Naive thymus-derived CD8-positive, alpha-beta T cell (primary cell): ENCODE measurements at regions not wholly inside any gene's neighbourhood (a gene's known extent, or its start where the extent isn't known, plus 50 kb on each side); places are given as distances from the start of the nearest gene placed in this dataset.

Source experiments
- ATAC-seq, 2 donors: fragments of 150-1000 bp; cut with Tn5 transposase in 1 of 2; sonication (Bioruptor Pico), chemical (Tn5 transposase) in 1 of 2; 1 replicate in 1 of 2; 2 replicates in 1 of 2; pipeline ENCODE4 v1.10.0; 2021; ENCODE audit warnings: mild to moderate bottlenecking in 2 of 2, moderate library complexity in 2 of 2
- POLR2A ChIA-PET: fragments of 350-600 bp; sonication (Branson Sonifier 250); formaldehyde crosslinking; loops from one replicate; lab custom pipeline; 2021; ENCODE audit warnings: antibody characterized with exemption; lab: Charles Lee
- DNase-seq, 10 donors: peaks; one replicate each; pipeline versions ENCODE4 v3.0.0 to v3.0.0-alpha.2; 2020 to 2022
- H3K27ac Mint-ChIP-seq, 10 donors: one replicate each; pipeline ENCODE4 v1.8.0; 2020 to 2022; ENCODE audit warnings: mild to moderate bottlenecking in 10 of 10, mixed read lengths in 10 of 10, moderate library complexity in 4 of 10, inconsistent platforms in 1 of 10
- H3K27me3 Mint-ChIP-seq, 5 donors: one replicate each; pipeline ENCODE4 v1.8.0; 2021 to 2022; ENCODE audit warnings: mixed read lengths in 5 of 5
- H3K36me3 Mint-ChIP-seq, 3 donors: one replicate each; pipeline ENCODE4 v1.8.0; 2020 to 2022; ENCODE audit warnings: mixed read lengths in 3 of 3, mild to moderate bottlenecking in 2 of 3, inconsistent platforms in 1 of 3
- H3K4me1 Mint-ChIP-seq, 4 donors: one replicate each; pipeline ENCODE4 v1.8.0; 2021 to 2022; ENCODE audit warnings: mixed read lengths in 4 of 4
- H3K4me3 Mint-ChIP-seq, 10 donors: one replicate each; pipeline ENCODE4 v1.8.0; 2020 to 2022; ENCODE audit warnings: mild to moderate bottlenecking in 10 of 10, mixed read lengths in 10 of 10, moderate library complexity in 6 of 10, inconsistent platforms in 1 of 10
- H3K9me3 Mint-ChIP-seq, 9 donors: one replicate each; pipeline ENCODE4 v1.8.0; 2020 to 2022; ENCODE audit warnings: mixed read lengths in 9 of 9, mild to moderate bottlenecking in 3 of 9, inconsistent platforms in 1 of 9, moderate library complexity in 1 of 9

GRCh38 chr13:84332346-84332745 lies 450.1 kb upstream of the SLITRK1 start:
- DNase-seq, result no peak
- POLR2A ChIA-PET, result no interaction called here
- H3K9me3 Mint-ChIP-seq, result peaks cover 0 to 3% (median 0%) of the 10 kb centered on the region in 9 donors

GRCh38 chr13:84315527-84315926 lies 433.3 kb upstream of the SLITRK1 start:
- H3K4me1 Mint-ChIP-seq, result no peaks in the 10 kb centered on the region
- POLR2A ChIA-PET, result no interaction called here

More at GRCh38 chr13:84332346-84332745, 450.1 kb upstream of the SLITRK1 start:
- H3K4me3 Mint-ChIP-seq, result no peak overlapping the region
- no peaks in the 10 kb centered on the region for H3K36me3 Mint-ChIP-seq
- H3K27me3 Mint-ChIP-seq, result no peaks in the 10 kb centered on the region
- no peaks in the 10 kb centered on the region for H3K4me1 Mint-ChIP-seq
- no peak overlapping the region for H3K27ac Mint-ChIP-seq
- ATAC-seq, result no peak

GRCh38 chr13:84303035-84303434 lies 420.8 kb upstream of the SLITRK1 start:
- no peak overlapping the region for H3K27ac Mint-ChIP-seq

More at GRCh38 chr13:84315527-84315926, 433.3 kb upstream of the SLITRK1 start:
- no peaks in the 10 kb centered on the region for H3K9me3 Mint-ChIP-seq
- ATAC-seq (no peak), DNase-seq (no peak)
- no peaks in the 10 kb centered on the region for H3K27me3 Mint-ChIP-seq
- no peaks in the 10 kb centered on the region for H3K36me3 Mint-ChIP-seq
- no peak overlapping the region for H3K4me3 Mint-ChIP-seq
- no peak overlapping the region for H3K27ac Mint-ChIP-seq

GRCh38 chr13:84297251-84297650 lies 415.0 kb upstream of the SLITRK1 start:
- H3K36me3 Mint-ChIP-seq, result no peaks in the 10 kb centered on the region
- H3K27me3 Mint-ChIP-seq, result no peaks in the 10 kb centered on the region
- POLR2A ChIA-PET, result no interaction called here
- peaks cover 0 to 2% (median 0%) of the 10 kb centered on the region in 9 donors for H3K9me3 Mint-ChIP-seq
- no peak overlapping the region for H3K27ac Mint-ChIP-seq
- no peaks in the 10 kb centered on the region for H3K4me1 Mint-ChIP-seq
- DNase-seq (no peak), ATAC-seq (no peak)
- H3K4me3 Mint-ChIP-seq, result no peak overlapping the region

More at GRCh38 chr13:84303035-84303434, 420.8 kb upstream of the SLITRK1 start:
- DNase-seq (no peak), ATAC-seq (no peak)
- Mint-ChIP-seq H3K36me3 (no peaks in the 10 kb centered on the region), H3K4me1 (no peaks in the 10 kb centered on the region), H3K9me3 (peaks cover 0 to 3% (median 0%) of the 10 kb centered on the region in 9 donors), H3K4me3 (no peak overlapping the region), H3K27me3 (no peaks in the 10 kb centered on the region)
- POLR2A ChIA-PET, result no interaction called here

GRCh38 chr13:84296401-84296800 lies 414.1 kb upstream of the SLITRK1 start:
- DNase-seq, result no peak
- H3K36me3 Mint-ChIP-seq, result no peaks in the 10 kb centered on the region
- peaks cover 0 to 2% (median 0%) of the 10 kb centered on the region in 9 donors for H3K9me3 Mint-ChIP-seq
- no peaks in the 10 kb centered on the region for H3K27me3 Mint-ChIP-seq
- no peak overlapping the region for H3K27ac Mint-ChIP-seq
- no peak overlapping the region for H3K4me3 Mint-ChIP-seq
- H3K4me1 Mint-ChIP-seq, result no peaks in the 10 kb centered on the region
- no peak for ATAC-seq
- POLR2A ChIA-PET, result no interaction called here

GRCh38 chr13:84294576-84294975 lies 412.3 kb upstream of the SLITRK1 start:
- ATAC-seq, result no peak
- POLR2A ChIA-PET, result no interaction called here

GRCh38 chr13:84290386-84290785 lies 408.1 kb upstream of the SLITRK1 start:
- H3K36me3 Mint-ChIP-seq, result no peaks in the 10 kb centered on the region
- no peak overlapping the region for H3K4me3 Mint-ChIP-seq
- no peak overlapping the region for H3K27ac Mint-ChIP-seq
- no peaks in the 10 kb centered on the region for H3K4me1 Mint-ChIP-seq
- POLR2A ChIA-PET, result no interaction called here
- DNase-seq (no peak), ATAC-seq (no peak)
- H3K27me3 Mint-ChIP-seq, result no peaks in the 10 kb centered on the region
- H3K9me3 Mint-ChIP-seq, result peaks cover 0 to 6% (median 0%) of the 10 kb centered on the region in 9 donors

More at GRCh38 chr13:84294576-84294975, 412.3 kb upstream of the SLITRK1 start:
- no peaks in the 10 kb centered on the region for H3K27me3 Mint-ChIP-seq
- DNase-seq, result no peak
- H3K4me1 Mint-ChIP-seq, result no peaks in the 10 kb centered on the region
- H3K9me3 Mint-ChIP-seq, result peaks cover 0 to 6% (median 0%) of the 10 kb centered on the region in 9 donors
- H3K27ac Mint-ChIP-seq, result no peak overlapping the region
- H3K4me3 Mint-ChIP-seq, result no peak overlapping the region
- no peaks in the 10 kb centered on the region for H3K36me3 Mint-ChIP-seq

GRCh38 chr13:84279166-84279565 lies 396.9 kb upstream of the SLITRK1 start:
- H3K9me3 Mint-ChIP-seq, result no peaks in the 10 kb centered on the region
- no peak overlapping the region for H3K4me3 Mint-ChIP-seq

GRCh38 chr13:84272877-84273562 lies 390.7 kb upstream of the SLITRK1 start:
- no peaks in the 10 kb centered on the region for H3K9me3 Mint-ChIP-seq
- ATAC-seq (no peak), DNase-seq (no peak)
- no peaks in the 10 kb centered on the region for H3K27me3 Mint-ChIP-seq
- no peaks in the 10 kb centered on the region for H3K36me3 Mint-ChIP-seq
- no peak overlapping the region for H3K27ac Mint-ChIP-seq
- H3K4me1 Mint-ChIP-seq, result no peaks in the 10 kb centered on the region
- no peak overlapping the region for H3K4me3 Mint-ChIP-seq
- POLR2A ChIA-PET, result no interaction called here

More at GRCh38 chr13:84279166-84279565, 396.9 kb upstream of the SLITRK1 start:
- ATAC-seq (no peak), DNase-seq (no peak)
- H3K27me3 Mint-ChIP-seq, result no peaks in the 10 kb centered on the region
- no peak overlapping the region for H3K27ac Mint-ChIP-seq
- no peaks in the 10 kb centered on the region for H3K36me3 Mint-ChIP-seq
- no peaks in the 10 kb centered on the region for H3K4me1 Mint-ChIP-seq
- POLR2A ChIA-PET, result no interaction called here

- ATAC-seq, result no peak
- no peaks in the 10 kb centered on the region for H3K9me3 Mint-ChIP-seq
Observed at GRCh38 chr13:84265257-84265764, 383.0 kb upstream of the SLITRK1 start.

GRCh38 chr13:84263354-84264069 lies 381.2 kb upstream of the SLITRK1 start:
- ATAC-seq (no peak), DNase-seq (no peak)
- H3K27me3 Mint-ChIP-seq, result no peaks in the 10 kb centered on the region
- no peak overlapping the region for H3K27ac Mint-ChIP-seq
- H3K36me3 Mint-ChIP-seq, result no peaks in the 10 kb centered on the region
- no peaks in the 10 kb centered on the region for H3K4me1 Mint-ChIP-seq
- POLR2A ChIA-PET, result no interaction called here
- no peak overlapping the region for H3K4me3 Mint-ChIP-seq
- H3K9me3 Mint-ChIP-seq, result no peaks in the 10 kb centered on the region

More at GRCh38 chr13:84265257-84265764, 383.0 kb upstream of the SLITRK1 start:
- POLR2A ChIA-PET, result no interaction called here
- no peaks in the 10 kb centered on the region for H3K36me3 Mint-ChIP-seq
- H3K27ac Mint-ChIP-seq, result no peak overlapping the region
- H3K4me3 Mint-ChIP-seq, result no peak overlapping the region
- no peaks in the 10 kb centered on the region for H3K4me1 Mint-ChIP-seq
- no peak for DNase-seq
- H3K27me3 Mint-ChIP-seq, result no peaks in the 10 kb centered on the region

- DNase-seq, result no peak
- Mint-ChIP-seq H3K9me3 (peaks cover 0 to 17% (median 5%) of the 10 kb centered on the region in 9 donors), H3K4me3 (no peak overlapping the region), H3K27ac (no peak overlapping the region), H3K36me3 (peaks cover 0 to 9% (median 0%) of the 10 kb centered on the region in 3 donors), H3K27me3 (peaks cover 0 to 2% (median 0%) of the 10 kb centered on the region in 5 donors), H3K4me1 (no peaks in the 10 kb centered on the region)
- ATAC-seq, result no peak
- POLR2A ChIA-PET, result no interaction called here
Observed at GRCh38 chr13:84255226-84255797, 373.0 kb upstream of the SLITRK1 start.

- no peak overlapping the region for H3K27ac Mint-ChIP-seq
- no peak for ATAC-seq
- POLR2A ChIA-PET, result no interaction called here
Observed at GRCh38 chr13:84249463-84249862, 367.2 kb upstream of the SLITRK1 start.

More at GRCh38 chr13:84249463-84249862, 367.2 kb upstream of the SLITRK1 start:
- H3K4me1 Mint-ChIP-seq, result no peaks in the 10 kb centered on the region
- DNase-seq, result no peak
- H3K36me3 Mint-ChIP-seq, result peaks cover 0 to 9% (median 0%) of the 10 kb centered on the region in 3 donors
- H3K4me3 Mint-ChIP-seq, result no peak overlapping the region
- H3K27me3 Mint-ChIP-seq, result peaks cover 0 to 2% (median 0%) of the 10 kb centered on the region in 5 donors
- H3K9me3 Mint-ChIP-seq, result peaks cover 0 to 17% (median 5%) of the 10 kb centered on the region in 9 donors
